Left ventricle myocardium superior (tissue), 1 donor: ENCODE measurements at regions not wholly inside any gene's neighbourhood (a gene's known extent, or its start where the extent isn't known, plus 50 kb on each side); places are given as distances from the start of the nearest gene placed in this dataset.
"Not testable (repeated sequence)": the region's sequence is repeated elsewhere in the genome, so short reads cannot be mapped to it uniquely, and the experiment has no call there.

ENCODE experiments used
- ATAC-seq: fragments of 200-7000 bp; cut with Tn5 transposase; one replicate; pipeline ENCODE4 v1.9.1; 2020; ENCODE audit warnings: mild to moderate bottlenecking, moderate library complexity
- DNase-seq: peaks from one replicate; pipeline ENCODE4 v3.0.0-alpha.2; 2020
- intact Hi-C: fragments of 100-400 bp; cut with micrococcal nuclease; formaldehyde crosslinking; loops from one replicate; pipeline ENCODE4 v1.11.0; 2022
- donor health status: DM: no; HTN: yes; CAD: no; lungs with severe emphysema.

DNA sequence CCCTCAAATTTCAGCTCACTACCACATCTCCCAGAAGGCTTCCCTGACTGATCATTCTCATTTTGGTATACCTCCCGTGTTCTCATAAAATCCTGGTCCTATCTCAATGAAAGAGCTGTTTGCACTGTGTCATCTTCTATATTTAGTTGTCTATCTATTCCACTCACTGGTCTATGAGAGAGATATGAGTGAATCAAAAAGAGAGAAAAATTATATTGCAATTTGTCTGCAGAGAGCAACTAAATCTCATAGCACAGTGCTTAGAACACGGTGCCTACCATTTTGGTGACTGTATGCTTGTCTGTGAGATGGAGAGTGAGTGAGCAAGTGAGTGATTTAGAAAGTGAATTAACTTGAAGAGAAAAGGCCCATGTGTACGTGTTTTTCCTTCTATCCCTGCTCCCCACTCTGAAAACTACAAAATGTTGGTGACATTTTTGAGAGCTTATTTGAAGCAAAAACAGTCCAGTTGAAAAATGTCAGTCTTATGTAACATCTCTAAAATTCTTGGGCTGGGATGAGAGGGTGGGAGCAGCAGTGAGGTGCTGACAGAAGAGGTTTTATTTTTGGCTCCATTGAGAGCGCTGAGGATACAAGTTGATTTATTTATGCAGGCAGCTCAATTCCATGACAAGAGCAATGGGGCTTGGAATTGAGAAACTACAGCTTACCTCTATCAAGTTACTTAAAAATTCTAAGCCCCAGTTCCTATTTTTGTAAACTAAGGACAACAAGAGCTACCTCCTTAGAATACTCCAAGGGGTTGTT lies 373.5 kb upstream of the CHST9 start:
- ATAC-seq: peak; percentile 94
- no peak for DNase-seq
- intact Hi-C loops: no loop called here

DNA sequence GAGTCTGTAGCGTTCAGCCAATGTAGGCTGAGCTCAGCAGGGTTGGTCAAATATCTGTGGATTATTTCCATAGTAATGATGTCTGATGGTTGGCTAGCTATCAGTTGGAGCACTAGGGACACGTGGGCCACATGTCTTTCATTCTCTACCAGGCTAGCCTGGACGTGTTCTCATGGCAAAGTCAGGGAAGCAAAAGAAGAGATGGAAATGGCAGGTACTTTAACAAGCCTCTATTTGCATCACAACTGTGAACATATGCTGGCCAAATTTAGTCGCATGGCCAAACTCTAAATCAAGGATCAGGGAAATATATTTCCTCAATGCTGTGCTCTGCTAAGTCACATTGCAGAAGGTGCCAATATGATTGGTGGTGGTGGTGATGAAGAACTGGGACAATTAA lies 371.6 kb upstream of the CHST9 start:
- intact Hi-C loops: no loop called here
- ATAC-seq (no peak), DNase-seq (no peak)

DNA sequence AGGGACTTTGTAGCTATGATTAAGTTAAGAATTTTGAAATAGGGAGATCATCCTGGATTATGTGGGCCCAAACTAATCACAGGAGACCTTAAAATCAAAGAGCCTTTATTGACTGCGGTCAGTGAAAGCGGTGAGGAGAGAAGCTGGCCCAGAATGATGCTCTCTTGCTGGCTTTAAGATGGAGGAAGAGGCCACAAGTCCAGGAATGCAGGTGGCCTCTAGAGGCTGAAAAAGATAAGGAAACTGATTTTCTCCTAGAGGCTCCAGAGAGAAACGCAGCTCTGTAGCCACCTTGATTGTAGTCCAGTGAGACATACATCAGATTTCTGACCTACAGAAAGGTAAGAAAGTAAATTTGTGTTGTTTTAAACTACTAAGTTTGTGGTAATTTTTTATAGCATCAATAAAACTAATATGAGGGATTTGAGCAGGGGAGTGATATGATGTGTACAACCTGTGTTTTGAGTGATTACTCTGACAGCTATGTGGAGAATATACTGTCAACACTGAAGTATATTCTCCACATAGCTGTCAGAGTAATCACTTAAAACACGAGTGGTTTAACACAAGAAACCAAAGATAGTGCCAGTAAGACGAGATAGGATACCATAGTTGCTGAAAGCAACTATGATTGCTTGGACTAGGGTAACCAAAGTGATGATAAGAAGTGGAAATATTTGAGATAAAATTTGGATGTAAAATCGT lies 364.4 kb upstream of the CHST9 start:
- ATAC-seq (no peak), DNase-seq (no peak)
- intact Hi-C loops: no loop called here

DNA sequence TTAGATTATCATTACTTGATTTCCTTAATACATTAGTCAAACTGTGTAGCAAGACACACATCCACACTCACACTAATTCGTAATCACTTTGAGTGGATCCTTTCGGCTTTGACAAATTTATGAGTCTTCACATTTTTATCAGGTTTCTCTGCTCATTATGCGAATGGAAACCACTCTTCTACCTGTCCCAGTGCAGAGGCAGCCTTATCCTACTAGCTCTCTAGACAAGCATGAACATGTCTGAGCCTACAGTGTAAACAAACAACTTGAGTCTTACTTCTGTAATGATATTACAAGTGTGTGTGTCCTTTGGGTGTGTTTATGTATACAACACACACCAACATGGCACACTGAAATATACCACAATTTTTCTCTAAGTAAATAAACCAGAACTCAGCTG lies 361.9 kb upstream of the CHST9 start:
- ATAC-seq (no peak), DNase-seq (no peak)
- intact Hi-C loops: no loop called here

DNA sequence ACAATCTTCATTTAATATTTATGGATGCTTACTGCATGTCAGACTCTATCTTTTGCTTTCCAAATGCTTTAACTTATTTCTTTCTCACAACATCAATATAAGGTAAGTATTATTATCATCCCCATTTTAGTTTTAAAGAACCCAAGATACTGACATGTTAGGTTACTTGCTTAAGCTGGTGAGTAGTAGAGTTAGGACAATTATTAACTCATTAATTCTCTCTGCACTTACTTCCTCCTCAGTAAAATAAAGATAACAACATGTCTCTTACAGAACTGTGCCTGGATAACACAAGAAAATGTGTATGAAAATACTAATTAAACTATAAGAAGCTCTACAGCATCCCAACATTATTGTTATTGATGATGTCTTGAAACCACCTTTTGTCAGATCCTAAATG lies 359.1 kb upstream of the CHST9 start:
- ATAC-seq: no peak
- intact Hi-C loops: no loop called here
- DNase-seq: no peak

DNA sequence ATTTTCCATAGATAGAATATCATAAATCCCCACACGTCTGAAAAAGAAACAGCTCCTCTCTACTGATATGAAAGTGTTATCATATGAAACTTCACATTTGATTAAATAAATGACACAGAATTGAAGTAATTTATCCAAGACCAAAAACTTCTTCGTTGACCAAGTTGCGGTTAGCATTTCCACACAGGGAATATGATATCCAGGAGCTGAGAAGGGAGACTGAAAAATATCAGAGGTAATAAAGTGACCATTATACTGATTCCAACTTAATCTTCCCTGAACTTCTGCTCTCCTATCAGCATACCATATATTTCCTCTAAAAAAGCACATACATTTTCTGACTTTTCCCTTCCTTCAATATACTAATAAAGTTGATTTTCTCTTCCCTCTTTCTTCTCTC lies 356.2 kb upstream of the CHST9 start:
- DNase-seq: no peak
- ATAC-seq: no peak
- intact Hi-C loops: no loop called here

DNA sequence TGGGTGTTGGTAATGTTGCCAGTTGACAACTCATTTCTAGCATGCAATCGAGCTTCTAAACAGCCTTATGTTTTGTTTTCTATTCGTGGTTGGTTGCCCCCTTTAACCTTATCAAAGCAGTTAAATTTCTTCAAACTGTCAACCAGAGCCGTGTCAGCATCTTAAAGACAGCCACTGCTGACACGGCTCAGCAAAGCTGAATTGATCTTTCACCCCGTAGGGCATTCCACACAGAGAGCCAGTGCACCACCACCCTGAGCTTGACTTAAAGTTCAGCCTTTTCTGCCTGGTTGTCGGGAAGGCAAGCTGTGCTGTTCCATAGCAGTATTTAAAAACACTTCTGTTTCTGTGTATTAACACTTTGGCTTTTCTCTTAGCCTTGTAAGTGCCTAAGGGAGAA lies 355.0 kb upstream of the CHST9 start:
- intact Hi-C loops: no loop called here
- DNase-seq: no peak
- ATAC-seq: no peak

DNA sequence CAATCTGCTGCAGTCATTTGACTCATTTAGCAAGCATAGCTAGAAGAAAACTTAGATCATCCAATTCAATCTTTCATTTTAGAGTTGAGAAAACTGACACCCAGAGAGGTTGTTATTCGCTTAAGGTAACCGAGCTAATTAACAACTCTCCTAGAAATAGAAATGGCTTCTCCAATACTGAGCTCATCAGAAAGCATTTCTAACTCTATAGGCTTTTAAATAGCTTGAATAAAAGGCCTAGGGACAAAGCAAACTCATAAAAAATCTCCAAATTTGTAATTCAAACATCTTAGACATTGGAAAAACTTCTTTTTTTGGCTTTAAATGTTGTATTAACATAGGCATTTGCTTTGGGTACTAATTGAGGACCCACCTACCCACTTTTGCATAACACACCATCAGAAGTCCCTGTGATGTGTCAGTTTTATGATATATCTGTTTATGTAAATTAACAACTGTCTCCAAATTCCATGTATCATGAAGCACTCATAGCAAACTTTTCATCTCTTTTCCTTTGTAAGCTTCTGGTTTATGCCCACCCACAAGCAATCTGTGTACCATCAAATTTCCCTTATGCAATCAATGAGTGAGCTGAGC lies 343.9 kb upstream of the CHST9 start:
- no peak for DNase-seq
- ATAC-seq: no peak
- intact Hi-C loops: no loop called here

DNA sequence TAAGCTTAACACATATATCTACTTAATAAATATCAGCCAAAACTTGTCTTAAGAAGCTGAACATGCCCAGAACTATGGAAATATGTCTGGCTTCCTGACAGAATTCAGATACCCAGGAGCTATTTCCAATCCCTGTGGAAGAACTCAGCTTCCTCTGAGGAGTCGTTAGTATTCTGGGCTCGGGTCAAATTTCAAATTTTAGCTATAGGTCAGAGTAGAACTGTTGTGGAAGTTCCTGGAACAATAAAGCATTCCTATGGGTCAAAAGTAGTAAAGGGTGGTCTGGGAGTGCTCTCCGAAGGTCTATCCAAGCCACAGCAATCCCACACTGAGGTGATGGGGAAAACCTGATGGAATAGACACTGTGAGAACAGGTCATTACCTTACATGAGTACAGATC lies 342.7 kb upstream of the CHST9 start:
- no peak for ATAC-seq
- intact Hi-C loops: no loop called here
- DNase-seq: no peak

DNA sequence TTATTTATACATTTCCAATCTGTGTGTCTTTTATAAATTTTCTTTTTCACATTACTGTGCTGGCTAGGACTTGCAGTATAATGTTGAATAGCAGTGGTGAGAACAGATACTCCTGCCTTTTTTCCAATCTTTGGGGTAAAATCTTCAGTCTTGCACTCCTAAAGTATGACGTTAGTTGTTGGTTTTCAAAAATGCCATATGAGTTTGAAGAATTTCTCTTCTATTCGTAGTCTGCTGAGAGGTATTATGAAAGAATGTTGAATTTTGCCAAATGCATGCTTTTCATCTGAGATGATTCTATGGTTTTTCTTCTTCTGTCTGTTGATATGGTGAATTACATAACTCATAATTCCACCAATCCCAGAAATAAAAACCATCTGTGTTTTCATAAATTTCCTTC lies 335.3 kb upstream of the CHST9 start:
- intact Hi-C loops: no loop called here
- DNase-seq (no peak), ATAC-seq (no peak)

DNA sequence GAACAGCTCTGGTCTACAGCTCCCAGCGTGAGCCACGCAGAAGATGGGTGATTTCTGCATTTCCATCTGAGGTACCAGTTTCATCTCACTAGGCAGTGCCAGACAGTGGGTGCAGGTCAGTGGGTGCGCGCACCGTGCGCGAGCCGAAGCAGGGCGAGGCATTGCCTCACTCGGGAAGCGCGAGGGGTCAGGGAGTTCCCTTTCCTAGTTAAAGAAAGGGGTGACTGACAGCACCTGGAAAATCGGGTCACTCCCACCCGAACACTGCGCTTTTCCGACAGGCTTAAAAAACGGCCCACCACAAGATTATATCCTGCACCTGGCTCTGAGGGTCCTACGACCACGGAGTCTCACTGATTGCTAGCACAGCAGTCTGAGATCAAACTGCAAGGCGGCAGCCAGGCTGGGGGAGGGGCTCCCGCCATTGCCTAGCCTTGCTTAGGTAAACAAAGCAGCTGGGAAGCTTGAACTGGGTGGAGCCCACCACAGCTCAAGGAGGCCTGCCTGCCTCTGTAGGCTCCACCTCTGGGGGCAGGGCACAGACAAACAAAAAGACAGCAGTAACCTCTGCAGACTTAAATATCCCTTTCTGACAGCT lies 325.0 kb upstream of the CHST9 start:
- DNase-seq, intact Hi-C loops, ATAC-seq: not testable (repeated sequence)

DNA sequence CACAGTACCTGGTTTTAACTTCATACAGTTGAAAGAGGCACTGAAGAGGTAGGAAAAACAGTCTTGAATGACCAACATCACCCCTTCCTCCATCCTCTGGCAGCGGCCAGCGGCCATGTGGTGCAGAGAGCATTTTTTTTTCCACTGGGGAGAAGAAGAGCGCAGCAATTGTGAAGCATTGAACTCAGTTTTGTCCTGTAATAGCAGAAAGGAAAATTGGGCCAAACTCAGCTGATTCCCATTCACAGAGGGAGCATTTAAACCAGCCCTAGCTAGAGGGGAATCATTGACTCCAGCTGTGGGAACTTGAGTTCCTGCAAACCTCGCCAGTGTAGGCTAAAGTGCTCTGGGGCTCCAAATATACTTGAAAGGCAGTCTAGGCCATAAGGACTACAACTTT lies 316.6 kb upstream of the CHST9 start:
- ATAC-seq: no peak

DNA sequence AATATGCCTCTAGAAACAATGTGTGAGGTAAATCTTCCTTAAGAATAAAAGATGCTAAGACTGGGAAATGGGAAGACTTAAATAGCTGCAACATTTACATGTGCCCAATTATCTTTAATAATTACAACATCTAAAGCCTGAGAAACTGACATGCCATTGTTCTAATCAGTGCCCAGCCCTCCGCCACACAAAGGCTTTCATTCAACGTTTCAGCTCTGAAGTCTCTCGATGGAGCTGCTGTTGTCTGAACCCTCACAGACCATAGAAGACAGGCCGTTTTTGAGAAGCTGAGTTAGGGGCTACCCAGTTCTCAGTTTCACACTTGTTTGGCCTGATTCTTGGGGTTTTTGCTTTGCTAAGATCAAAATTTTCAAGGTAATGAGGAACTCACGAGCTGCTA lies 315.4 kb upstream of the CHST9 start:
- no peak for DNase-seq
- intact Hi-C loops: no loop called here
- ATAC-seq: no peak

More for the DNA sequence above, 316.6 kb upstream of the CHST9 start:
- DNase-seq: no peak
- intact Hi-C loops: no loop called here

DNA sequence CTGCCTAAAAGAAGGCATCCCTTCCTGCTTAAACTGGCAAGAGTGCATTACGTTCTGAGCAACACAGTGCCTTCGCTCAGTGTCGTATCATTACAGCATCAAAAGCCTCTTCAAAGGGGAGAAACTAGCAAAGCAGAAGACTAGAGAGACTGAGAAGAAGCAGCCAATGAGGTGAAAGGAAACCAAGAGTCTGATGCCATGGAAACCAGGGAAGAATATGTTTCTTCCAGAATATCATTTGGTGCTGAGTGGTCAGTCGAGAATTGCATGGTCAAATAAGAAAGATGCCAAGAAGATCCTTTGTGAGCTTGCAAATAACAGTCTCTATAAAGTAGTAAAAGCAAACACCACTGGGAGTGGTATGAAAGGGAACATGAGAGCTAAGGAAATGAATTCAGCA lies 312.1 kb upstream of the CHST9 start:
- ATAC-seq: no peak
- intact Hi-C loops: no loop called here
- DNase-seq: no peak

DNA sequence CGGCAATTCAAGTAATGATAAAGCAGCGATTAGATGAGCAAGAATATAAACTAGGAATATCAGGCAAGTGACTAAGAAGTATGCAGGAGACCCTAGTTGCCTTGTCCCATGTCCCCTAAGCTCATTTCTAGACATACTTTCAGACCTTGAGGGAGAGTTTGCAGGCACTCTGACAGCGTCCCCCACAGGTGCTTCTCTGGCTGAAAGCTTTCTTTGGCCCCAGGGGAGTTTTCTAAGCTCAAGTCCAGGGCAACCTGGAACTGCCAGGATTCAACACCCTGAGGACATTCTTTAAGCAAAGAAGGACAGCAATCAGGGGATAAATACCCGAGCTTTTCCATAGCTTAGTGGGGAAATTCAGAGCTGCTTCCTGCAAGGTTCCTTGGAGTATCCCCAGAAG lies 308.1 kb upstream of the CHST9 start:
- DNase-seq (no peak), ATAC-seq (no peak)
- intact Hi-C loops: no loop called here

DNA sequence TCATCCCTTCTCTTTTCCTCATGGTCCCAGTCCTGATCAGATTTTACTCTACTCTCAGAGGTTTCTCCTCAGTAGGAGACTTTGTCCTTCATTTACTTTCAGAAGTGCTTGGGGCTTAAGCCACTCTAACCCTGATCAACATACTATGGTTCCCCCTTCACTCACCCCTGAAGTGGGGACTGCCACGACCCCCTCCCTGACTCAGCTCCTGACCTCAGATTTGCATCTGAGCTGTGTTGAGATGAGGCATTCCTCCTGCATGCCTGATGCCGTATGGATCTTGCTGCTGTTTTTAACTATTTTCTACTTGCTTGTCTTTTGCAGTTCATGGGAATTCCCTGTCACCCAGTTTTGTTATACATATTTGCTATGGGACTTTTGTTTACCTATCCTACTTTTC lies 306.7 kb upstream of the CHST9 start:
- DNase-seq: no peak
- intact Hi-C loops: no loop called here

DNA sequence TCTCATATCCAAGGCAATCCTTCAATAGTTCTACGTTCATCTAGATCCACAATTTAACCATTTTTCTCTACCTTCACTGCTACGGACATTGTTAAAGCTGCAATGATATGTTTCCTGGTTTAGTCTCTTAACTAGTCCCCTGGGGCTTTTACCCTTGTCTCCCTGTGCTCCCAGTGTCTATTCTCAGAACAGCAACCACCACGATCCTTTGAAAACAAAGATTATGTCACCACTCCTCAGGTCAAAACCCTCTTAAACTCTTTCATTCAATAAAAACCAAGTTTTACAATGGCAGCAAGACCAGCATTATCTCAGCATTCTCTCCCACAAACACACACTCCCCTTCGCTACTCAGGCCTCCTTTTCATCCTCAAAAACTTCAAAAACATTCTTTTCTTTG lies 298.2 kb upstream of the CHST9 start:
- intact Hi-C loops: no loop called here
- DNase-seq: no peak
- ATAC-seq: no peak

More for the DNA sequence above, 306.7 kb upstream of the CHST9 start:
- no peak for ATAC-seq

DNA sequence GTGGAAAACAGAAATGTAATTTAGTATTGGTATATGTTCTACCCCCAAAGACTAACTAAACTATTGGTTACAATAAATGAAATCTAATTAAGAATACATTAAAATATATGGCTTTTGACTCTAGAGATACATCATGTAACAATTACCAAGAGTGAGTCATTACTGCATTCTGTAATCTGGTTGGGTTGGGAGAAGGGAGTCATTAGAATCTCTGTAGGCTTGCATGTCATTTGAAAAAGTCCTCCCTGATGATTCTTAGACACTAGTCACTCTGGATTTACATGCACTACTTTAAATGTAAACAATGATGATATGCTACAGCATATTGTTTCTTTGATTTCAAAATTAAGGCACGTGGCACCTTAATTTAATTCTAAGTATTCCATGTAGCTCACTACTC lies 293.4 kb upstream of the CHST9 start:
- DNase-seq: no peak
- no peak for ATAC-seq
- intact Hi-C loops: no loop called here

DNA sequence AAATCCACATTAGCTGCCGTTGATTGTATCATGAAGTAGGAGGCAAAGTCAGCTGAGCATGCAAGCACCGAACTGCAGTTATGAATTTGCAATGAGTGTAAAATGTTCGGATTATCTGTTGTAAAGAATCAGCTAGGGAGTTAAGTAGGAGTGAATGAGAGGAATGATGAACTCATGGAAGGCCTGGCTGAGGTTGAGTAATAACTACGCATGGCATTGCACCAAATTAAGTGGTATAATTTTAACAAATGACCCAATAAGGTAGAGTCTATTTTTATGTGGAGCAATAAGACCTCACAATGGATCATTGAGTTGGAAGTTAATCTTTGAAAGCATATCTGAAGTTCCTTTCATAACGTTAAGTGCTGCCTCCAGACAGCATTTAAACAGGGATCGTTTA lies 288.2 kb upstream of the CHST9 start:
- no peak for ATAC-seq
- DNase-seq: no peak
- intact Hi-C loops: no loop called here

DNA sequence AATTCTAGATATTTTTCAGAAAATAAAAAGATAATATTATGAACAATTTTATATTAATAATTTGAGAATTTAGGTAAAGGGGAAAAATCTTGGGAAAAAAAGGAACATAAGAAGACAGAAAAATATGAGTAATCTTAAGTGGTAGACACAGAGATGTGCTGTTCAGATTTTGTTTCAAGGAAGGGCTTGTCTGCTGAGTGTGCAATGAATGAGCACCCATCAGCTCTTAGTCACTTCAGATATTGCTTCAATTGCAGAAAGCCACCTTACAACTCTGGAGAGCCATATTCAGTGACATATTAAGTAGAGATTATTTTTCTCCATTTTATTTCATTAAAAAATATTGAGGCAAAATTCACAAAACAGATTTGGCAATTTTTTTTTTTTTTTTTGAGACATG lies 282.0 kb upstream of the CHST9 start:
- intact Hi-C loops: no loop called here
- no peak for ATAC-seq
- DNase-seq: no peak
